ENCODE measurements at regions not wholly inside any gene's neighbourhood (a gene's known extent, or its start where the extent isn't known, plus 50 kb on each side); places are given as distances from the start of the nearest gene placed in this dataset.

DNA sequence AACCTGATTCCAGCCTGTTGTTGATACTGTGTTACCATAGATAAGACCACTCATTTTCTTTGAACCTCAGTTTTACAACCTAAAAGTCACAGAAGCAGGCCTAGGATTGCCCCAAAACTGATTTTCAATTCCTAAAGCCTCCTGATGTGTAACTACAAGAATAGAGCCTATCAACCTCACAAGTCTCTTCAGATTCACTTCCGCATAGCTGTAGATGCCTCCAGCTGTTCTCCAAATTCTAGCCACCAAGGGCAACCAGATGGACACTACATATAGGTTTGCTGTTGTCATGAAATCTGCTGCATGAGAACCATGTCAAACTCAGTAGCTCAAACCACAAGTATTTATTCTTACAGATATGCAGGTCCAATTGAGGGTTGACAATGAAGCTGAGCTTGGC, 143.5 kb downstream of the SPATA31D1 start:
- TF ChIP-seq, protein P1, sequence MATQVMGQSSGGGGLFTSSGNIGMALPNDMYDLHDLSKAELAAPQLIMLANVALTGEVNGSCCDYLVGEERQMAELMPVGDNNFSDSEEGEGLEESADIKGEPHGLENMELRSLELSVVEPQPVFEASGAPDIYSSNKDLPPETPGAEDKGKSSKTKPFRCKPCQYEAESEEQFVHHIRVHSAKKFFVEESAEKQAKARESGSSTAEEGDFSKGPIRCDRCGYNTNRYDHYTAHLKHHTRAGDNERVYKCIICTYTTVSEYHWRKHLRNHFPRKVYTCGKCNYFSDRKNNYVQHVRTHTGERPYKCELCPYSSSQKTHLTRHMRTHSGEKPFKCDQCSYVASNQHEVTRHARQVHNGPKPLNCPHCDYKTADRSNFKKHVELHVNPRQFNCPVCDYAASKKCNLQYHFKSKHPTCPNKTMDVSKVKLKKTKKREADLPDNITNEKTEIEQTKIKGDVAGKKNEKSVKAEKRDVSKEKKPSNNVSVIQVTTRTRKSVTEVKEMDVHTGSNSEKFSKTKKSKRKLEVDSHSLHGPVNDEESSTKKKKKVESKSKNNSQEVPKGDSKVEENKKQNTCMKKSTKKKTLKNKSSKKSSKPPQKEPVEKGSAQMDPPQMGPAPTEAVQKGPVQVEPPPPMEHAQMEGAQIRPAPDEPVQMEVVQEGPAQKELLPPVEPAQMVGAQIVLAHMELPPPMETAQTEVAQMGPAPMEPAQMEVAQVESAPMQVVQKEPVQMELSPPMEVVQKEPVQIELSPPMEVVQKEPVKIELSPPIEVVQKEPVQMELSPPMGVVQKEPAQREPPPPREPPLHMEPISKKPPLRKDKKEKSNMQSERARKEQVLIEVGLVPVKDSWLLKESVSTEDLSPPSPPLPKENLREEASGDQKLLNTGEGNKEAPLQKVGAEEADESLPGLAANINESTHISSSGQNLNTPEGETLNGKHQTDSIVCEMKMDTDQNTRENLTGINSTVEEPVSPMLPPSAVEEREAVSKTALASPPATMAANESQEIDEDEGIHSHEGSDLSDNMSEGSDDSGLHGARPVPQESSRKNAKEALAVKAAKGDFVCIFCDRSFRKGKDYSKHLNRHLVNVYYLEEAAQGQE (IDR thresholded peaks at IDR 0.05; ENCODE audit: borderline replicate concordance), result no peak
- TF ChIP-seq, protein P2, sequence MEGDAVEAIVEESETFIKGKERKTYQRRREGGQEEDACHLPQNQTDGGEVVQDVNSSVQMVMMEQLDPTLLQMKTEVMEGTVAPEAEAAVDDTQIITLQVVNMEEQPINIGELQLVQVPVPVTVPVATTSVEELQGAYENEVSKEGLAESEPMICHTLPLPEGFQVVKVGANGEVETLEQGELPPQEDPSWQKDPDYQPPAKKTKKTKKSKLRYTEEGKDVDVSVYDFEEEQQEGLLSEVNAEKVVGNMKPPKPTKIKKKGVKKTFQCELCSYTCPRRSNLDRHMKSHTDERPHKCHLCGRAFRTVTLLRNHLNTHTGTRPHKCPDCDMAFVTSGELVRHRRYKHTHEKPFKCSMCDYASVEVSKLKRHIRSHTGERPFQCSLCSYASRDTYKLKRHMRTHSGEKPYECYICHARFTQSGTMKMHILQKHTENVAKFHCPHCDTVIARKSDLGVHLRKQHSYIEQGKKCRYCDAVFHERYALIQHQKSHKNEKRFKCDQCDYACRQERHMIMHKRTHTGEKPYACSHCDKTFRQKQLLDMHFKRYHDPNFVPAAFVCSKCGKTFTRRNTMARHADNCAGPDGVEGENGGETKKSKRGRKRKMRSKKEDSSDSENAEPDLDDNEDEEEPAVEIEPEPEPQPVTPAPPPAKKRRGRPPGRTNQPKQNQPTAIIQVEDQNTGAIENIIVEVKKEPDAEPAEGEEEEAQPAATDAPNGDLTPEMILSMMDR (IDR thresholded peaks at IDR 0.05; ENCODE audit: poor library complexity, severe bottlenecking), result no peak
- TF ChIP-seq MXI1 (conservative IDR thresholded peaks at IDR 0.05; ENCODE audit: poor library complexity, severe bottlenecking), result no peak
- TF ChIP-seq SMC3 (conservative IDR thresholded peaks at IDR 0.05; ENCODE audit: poor library complexity), result no peak
- TF ChIP-seq EP300 (conservative IDR thresholded peaks at IDR 0.05; ENCODE audit: poor library complexity, severe bottlenecking), result no peak
- TF ChIP-seq TAF1 (IDR thresholded peaks at IDR 0.05; ENCODE audit: low read depth), result no peak
- TF ChIP-seq EZH2 (IDR thresholded peaks at IDR 0.05; ENCODE audit: borderline replicate concordance, insufficient read depth, low read length, poor library complexity, severe bottlenecking), result no peak
- no peak for TF ChIP-seq POLR2AphosphoS5 (IDR thresholded peaks at IDR 0.05)
- TF ChIP-seq RAD21 (conservative IDR thresholded peaks at IDR 0.05), result no peak
- Histone ChIP-seq H3K4me2 (ENCODE audit: low read length) (no peak overlapping the region), H3F3A (ENCODE audit: insufficient read depth, low read length, poor library complexity, severe bottlenecking) (peaks cover 3% of the 10 kb centered on the region), H3K4me3 (ENCODE audit: low read length) (no peak overlapping the region), H3K36me3 (ENCODE audit: insufficient read depth, low read length) (no peaks in the 10 kb centered on the region), H3K27me3 (ENCODE audit: insufficient read depth, low read depth, low read length) (no peaks in the 10 kb centered on the region), H3K79me2 (replicated peaks; ENCODE audit: insufficient read depth, low read length) (no peaks in the 10 kb centered on the region), H2AFZ (ENCODE audit: low read depth, low read length) (no peak overlapping the region), H3K9me2 (ENCODE audit: insufficient read depth, low read length) (no peaks in the 10 kb centered on the region), H3K27ac (ENCODE audit: low read length) (no peak overlapping the region), H3K9ac (ENCODE audit: low read length) (no peak overlapping the region), H4K20me1 (ENCODE audit: insufficient read depth) (no peaks in the 10 kb centered on the region), H3K9me3 (ENCODE audit: low read length) (no peaks in the 10 kb centered on the region)

DNA sequence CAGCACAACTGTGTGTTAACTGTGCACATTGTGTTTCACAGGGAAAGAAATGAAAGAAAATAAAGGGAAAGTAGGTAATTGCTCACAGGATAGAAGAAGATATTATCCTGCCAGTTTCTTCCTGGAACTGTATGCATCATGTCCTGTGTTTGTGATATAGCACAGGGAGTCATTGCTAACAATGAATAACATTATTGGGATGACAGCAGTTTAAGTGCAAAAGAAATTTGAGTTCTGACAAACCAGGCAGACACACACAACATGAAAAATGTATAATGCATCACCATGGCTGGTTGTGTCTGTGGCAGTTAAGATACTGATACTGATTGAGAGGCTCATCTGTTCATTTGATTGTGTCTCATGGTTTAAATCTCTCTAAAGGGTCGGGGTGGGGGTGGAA, 145.4 kb downstream of the SPATA31D1 start:
- Histone ChIP-seq H3K9ac (ENCODE audit: low read length) (no peak overlapping the region), H3K27me3 (ENCODE audit: insufficient read depth, low read depth, low read length) (no peaks in the 10 kb centered on the region), H3K27ac (ENCODE audit: low read length) (no peak overlapping the region), H3K4me3 (ENCODE audit: low read length) (no peak overlapping the region), H3K4me2 (ENCODE audit: low read length) (no peak overlapping the region), H3K9me3 (ENCODE audit: low read length) (no peaks in the 10 kb centered on the region), H4K20me1 (ENCODE audit: insufficient read depth) (no peaks in the 10 kb centered on the region), H3K79me2 (replicated peaks; ENCODE audit: insufficient read depth, low read length) (no peaks in the 10 kb centered on the region), H3K9me2 (ENCODE audit: insufficient read depth, low read length) (no peaks in the 10 kb centered on the region), H3F3A (ENCODE audit: insufficient read depth, low read length, poor library complexity, severe bottlenecking) (peaks cover 3% of the 10 kb centered on the region), H2AFZ (ENCODE audit: low read depth, low read length) (no peak overlapping the region), H3K36me3 (ENCODE audit: insufficient read depth, low read length) (no peaks in the 10 kb centered on the region)
- TF ChIP-seq EZH2 (IDR thresholded peaks at IDR 0.05; ENCODE audit: borderline replicate concordance, insufficient read depth, low read length, poor library complexity, severe bottlenecking), result no peak
- TF ChIP-seq, protein P2 (IDR thresholded peaks at IDR 0.05; ENCODE audit: poor library complexity, severe bottlenecking), result no peak
- TF ChIP-seq SMC3 (conservative IDR thresholded peaks at IDR 0.05; ENCODE audit: poor library complexity), result no peak
- TF ChIP-seq, protein P1 (IDR thresholded peaks at IDR 0.05; ENCODE audit: borderline replicate concordance), result peak; percentile 89
- TF ChIP-seq POLR2AphosphoS5 (IDR thresholded peaks at IDR 0.05), result peak; percentile 96
- peak; percentile 96 for TF ChIP-seq EP300 (conservative IDR thresholded peaks at IDR 0.05; ENCODE audit: poor library complexity, severe bottlenecking)
- peak; percentile 36 for TF ChIP-seq RAD21 (conservative IDR thresholded peaks at IDR 0.05)
- TF ChIP-seq TAF1 (IDR thresholded peaks at IDR 0.05; ENCODE audit: low read depth), result no peak
